HL-60 (cell line): ENCODE measurements at regions not wholly inside any gene's neighbourhood (a gene's known extent, or its start where the extent isn't known, plus 50 kb on each side); places are given as distances from the start of the nearest gene placed in this dataset.

ENCODE experiments used
- GABPA ChIP-seq: IDR thresholded peaks from 2 replicates; pipeline ENCODE4 v1.6.1; 2012; ENCODE audit warnings: low read depth
- POLR2AphosphoS5 ChIP-seq: IDR thresholded peaks from 2 replicates; pipeline ENCODE4 v1.6.1; 2012; ENCODE audit warnings: low read depth
- SPI1 ChIP-seq: IDR thresholded peaks from 2 replicates; pipeline ENCODE4 v1.6.1; 2012; ENCODE audit warnings: low read depth, mild to moderate bottlenecking, borderline replicate concordance
- TF ChIP-seq, protein P1 (sequence below): IDR thresholded peaks from one replicate; pipeline ENCODE4 v1.5.1; 2011; ENCODE audit warnings: low read length, control low read depth, inconsistent platforms; ENCODE audit not compliant: insufficient read depth
- TF ChIP-seq, protein P2 (sequence below): IDR thresholded peaks from 2 replicates; pipeline ENCODE4 v1.6.1; 2012; ENCODE audit warnings: low read depth; ENCODE audit not compliant: insufficient replicate concordance

DNA sequence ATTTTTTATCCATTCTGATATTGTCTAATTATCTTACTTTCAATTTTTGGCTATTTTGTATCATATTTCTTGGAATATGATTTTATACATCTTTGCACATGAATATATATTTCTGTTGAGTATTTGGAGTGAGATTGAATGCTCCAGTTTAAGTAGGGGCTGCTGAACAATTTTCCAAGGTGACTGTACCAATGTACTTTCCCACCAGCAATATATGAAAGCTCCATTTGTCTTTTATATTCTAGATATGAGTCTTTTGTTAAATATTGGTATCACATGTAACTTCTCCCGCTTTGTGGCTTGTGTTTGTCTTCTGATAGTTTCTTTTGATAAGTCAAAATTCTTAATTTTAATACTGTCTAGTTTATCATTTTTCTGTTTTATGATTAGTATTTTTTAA, 144.6 kb upstream of the MDFIC start:
- TF ChIP-seq POLR2AphosphoS5 (no peak), SPI1 (no peak), GABPA (no peak)
- TF ChIP-seq, protein P1, sequence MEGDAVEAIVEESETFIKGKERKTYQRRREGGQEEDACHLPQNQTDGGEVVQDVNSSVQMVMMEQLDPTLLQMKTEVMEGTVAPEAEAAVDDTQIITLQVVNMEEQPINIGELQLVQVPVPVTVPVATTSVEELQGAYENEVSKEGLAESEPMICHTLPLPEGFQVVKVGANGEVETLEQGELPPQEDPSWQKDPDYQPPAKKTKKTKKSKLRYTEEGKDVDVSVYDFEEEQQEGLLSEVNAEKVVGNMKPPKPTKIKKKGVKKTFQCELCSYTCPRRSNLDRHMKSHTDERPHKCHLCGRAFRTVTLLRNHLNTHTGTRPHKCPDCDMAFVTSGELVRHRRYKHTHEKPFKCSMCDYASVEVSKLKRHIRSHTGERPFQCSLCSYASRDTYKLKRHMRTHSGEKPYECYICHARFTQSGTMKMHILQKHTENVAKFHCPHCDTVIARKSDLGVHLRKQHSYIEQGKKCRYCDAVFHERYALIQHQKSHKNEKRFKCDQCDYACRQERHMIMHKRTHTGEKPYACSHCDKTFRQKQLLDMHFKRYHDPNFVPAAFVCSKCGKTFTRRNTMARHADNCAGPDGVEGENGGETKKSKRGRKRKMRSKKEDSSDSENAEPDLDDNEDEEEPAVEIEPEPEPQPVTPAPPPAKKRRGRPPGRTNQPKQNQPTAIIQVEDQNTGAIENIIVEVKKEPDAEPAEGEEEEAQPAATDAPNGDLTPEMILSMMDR: no peak
- TF ChIP-seq, protein P2, sequence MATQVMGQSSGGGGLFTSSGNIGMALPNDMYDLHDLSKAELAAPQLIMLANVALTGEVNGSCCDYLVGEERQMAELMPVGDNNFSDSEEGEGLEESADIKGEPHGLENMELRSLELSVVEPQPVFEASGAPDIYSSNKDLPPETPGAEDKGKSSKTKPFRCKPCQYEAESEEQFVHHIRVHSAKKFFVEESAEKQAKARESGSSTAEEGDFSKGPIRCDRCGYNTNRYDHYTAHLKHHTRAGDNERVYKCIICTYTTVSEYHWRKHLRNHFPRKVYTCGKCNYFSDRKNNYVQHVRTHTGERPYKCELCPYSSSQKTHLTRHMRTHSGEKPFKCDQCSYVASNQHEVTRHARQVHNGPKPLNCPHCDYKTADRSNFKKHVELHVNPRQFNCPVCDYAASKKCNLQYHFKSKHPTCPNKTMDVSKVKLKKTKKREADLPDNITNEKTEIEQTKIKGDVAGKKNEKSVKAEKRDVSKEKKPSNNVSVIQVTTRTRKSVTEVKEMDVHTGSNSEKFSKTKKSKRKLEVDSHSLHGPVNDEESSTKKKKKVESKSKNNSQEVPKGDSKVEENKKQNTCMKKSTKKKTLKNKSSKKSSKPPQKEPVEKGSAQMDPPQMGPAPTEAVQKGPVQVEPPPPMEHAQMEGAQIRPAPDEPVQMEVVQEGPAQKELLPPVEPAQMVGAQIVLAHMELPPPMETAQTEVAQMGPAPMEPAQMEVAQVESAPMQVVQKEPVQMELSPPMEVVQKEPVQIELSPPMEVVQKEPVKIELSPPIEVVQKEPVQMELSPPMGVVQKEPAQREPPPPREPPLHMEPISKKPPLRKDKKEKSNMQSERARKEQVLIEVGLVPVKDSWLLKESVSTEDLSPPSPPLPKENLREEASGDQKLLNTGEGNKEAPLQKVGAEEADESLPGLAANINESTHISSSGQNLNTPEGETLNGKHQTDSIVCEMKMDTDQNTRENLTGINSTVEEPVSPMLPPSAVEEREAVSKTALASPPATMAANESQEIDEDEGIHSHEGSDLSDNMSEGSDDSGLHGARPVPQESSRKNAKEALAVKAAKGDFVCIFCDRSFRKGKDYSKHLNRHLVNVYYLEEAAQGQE: no peak
